ENCODE measurements at regions not wholly inside any gene's neighbourhood (a gene's known extent, or its start where the extent isn't known, plus 50 kb on each side); places are given as distances from the start of the nearest gene placed in this dataset.
"Not testable (repeated sequence)": the region's sequence is repeated elsewhere in the genome, so short reads cannot be mapped to it uniquely, and the experiment has no call there.

DNA sequence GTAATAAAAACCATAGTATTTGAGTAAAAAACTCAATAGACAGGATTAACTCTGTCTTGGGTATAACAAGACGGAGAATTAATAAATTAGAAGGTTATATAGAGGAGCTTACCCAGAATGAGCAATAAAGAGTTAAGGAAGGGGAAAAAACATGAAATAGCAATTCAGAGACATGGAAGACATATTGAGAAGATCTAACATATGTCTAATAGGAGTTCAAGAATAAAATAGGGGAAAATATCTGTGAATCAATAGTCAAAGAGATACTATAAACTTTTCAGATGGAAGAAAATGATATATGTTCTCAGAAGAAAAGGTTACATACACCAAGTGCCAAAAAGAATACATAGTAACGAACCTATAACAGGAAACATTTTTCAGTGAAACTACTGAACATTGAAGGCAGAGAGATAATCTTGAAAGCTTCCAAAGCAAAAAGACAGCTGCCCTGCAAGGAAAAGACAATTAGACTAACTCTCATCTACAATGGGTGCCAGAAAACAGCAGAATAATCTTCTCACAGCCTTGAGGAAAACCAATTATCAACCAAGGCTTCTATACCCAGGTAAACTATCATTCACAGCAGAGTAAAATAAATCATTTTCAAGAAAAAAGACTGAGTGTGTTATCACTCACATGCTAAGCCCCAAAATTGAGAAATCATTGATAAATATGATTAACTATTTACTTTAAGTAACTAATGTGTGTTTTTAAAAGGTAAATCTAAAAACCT, 106.0 kb downstream of the ENC1 start:
- DNase-seq (ENCODE audit: low spot score), result no peak

DNA sequence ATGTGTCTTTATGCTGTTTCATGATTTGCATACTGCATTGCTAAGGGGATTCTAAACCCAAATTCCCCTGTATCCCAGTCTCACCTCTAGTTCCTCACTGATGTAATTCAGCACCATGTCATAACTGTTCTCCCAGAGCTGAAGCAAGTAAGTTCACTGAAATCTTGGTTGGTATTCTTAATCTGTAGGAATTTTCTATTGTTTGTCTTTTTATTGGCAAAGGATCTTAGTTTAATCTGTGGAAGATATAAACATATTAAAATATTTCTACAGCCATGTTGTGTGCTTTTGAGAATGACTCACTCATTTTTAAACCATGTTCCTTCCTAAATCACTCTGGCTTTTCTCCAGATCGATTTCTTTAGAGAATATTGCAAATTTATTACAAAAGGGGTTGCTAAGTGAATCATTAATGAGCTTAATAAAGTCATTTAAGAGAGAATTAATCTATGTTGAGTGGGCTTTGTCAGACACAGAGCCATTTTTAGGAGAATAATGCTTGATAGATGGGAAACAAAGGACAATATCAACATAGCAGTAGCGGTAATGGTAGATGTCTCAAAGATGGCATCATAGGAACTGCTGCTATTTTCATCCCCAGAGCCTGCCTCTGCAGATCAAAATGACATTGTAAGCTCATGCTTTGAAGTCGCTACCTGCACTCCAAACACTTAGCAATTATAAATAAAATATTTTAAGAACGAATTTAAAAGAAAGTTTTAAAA, 110.0 kb downstream of the ENC1 start:
- DNase-seq (ENCODE audit: low spot score), result no peak

DNA sequence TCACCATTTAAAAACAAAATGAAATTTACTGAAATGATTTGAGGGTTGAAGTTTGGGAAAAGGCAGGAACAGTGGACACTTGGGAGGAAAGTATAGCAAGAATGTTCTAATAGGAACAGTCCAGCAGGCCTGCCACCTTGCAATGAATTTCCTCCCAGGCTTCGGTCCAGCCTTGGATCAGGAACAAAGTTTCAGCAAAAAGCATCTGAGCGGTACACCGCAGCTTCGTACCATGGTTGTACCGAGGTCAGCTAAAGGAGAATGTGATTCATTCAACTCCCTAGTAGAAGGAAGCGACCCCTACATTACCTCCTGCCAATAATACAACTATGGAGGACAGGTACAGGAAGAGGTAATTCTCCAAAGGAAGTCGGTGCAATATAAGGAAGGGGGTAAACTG, 111.4 kb downstream of the ENC1 start:
- no peak for DNase-seq (ENCODE audit: low spot score)

DNA sequence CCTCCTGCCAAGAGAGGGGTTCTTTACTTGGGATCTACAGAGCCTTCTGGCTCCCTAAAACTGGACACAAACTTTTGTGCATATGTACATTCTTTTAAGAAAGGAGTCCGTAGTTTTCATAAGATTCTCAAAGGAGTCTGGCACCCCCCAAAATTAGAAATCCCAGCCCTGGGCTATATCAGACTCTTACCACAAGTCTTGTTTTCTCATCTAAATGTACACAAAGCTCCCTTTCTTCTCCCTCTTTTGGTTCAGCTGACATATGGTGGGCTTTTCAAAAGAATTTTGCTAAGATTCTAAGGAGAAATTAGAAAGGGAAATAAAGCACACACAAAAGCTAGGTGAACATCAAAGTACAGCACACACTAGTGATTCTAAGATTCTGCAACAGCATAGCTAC, 114.4 kb downstream of the ENC1 start:
- DNase-seq (ENCODE audit: low spot score), result no peak

DNA sequence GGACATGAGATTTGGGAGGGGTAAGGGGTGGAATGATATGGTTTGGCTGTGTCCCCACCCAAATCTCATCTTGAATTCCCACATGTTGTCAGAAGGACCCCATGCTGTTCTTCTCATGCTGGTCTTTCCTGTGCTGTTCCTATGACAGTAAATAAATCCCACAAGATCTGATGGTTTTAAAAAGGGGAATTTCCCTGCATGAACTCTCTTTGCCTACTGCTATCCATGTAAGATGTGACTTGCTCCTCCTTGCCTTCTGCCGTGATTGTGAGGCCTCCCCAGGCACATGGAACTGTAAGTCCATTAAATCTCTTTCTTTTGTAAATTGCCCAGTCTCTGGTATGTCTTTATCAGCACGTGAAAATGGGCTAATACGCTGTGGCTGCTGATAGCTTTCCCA, 115.8 kb downstream of the ENC1 start:
- DNase-seq (ENCODE audit: low spot score), result not testable (repeated sequence)

DNA sequence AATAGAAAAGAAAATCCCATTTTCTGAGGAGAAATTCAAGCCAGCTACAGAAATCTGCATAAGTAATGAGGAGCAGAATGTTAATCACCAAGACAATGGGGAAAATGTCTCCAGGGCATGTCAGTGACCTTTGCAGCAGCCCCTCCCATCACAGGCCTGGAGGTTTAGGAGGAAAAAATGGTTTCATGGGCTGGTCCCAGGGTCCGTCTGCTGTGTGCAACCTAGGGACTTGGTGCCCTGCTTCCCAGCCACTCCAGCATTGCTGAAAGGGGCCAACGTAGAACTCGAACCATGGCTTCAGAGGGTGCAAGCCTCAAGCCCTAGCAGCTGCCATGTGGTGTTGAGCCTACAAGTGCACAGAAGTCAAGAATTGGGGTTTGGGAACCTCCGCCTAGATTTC, 116.8 kb downstream of the ENC1 start:
- not testable (repeated sequence) for DNase-seq (ENCODE audit: low spot score)

DNA sequence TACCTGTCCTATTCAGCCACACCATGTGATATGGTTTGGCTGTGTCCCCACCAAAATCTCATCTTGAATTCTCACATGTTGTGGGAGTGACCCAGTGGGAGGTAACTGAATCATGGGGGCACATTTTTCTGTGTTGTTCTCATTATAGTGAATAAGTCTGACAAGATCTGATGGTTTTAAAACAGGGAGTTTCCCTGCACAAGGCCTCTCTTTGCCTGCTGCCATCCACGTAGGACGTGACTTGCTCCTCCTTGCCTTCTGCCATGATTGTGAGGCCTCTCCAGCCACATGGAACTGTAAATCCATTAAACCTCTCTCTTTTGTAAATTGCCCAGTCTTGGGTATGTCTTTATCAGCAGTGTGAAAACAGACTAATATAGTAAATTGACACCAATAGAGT, 117.7 kb downstream of the ENC1 start:
- not testable (repeated sequence) for DNase-seq (ENCODE audit: low spot score)

DNA sequence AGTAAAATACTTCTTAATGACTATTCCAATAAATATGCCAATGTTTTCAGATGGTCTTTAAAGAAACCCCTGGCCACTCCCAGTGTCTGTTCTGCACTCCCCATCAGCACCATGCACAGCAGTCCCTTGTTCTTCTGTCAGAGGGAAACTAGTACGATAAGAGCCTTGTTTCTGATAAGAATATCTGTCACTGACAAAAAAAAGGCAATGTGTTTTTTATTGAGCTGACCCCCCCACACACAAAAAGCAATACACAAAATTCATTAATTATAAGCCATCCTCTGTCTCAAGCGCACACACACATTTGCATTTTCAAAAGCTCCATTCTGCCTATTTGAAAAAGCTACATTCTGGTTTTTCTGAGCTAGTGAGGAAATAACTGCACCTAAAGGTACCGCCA, 119.1 kb downstream of the ENC1 start:
- no peak for DNase-seq (ENCODE audit: low spot score)

GRCh38 chr5:74519679-74520078, 120.8 kb downstream of the ENC1 start:
- no peak for DNase-seq (ENCODE audit: low spot score)

- no peak for DNase-seq (ENCODE audit: low spot score)
These were observed 121.4 kb downstream of the ENC1 start for GRCh38 chr5:74519161-74519571.

DNA sequence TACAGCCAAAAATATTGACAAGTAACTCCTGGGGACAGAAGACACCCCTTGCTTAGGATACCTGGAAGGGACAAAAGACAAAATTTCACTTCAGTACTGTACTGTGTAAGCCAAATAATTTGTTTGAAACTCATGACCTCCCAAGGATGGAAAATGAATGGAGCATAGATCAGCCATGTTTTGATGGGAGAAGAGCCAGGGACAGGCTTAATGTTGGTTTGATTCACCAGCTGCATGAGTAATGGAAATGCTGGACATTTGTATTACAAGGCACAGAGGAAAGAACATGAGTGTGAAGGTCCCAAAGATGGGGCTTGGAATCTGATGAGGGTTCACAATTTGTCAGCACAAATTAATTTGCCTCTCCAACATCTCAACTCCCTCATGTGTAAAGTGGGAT, 122.8 kb downstream of the ENC1 start:
- DNase-seq (ENCODE audit: low spot score), result peak; percentile 34

- no peak for DNase-seq (ENCODE audit: low spot score)
These were observed 124.3 kb downstream of the ENC1 start for GRCh38 chr5:74516211-74516636.

DNA sequence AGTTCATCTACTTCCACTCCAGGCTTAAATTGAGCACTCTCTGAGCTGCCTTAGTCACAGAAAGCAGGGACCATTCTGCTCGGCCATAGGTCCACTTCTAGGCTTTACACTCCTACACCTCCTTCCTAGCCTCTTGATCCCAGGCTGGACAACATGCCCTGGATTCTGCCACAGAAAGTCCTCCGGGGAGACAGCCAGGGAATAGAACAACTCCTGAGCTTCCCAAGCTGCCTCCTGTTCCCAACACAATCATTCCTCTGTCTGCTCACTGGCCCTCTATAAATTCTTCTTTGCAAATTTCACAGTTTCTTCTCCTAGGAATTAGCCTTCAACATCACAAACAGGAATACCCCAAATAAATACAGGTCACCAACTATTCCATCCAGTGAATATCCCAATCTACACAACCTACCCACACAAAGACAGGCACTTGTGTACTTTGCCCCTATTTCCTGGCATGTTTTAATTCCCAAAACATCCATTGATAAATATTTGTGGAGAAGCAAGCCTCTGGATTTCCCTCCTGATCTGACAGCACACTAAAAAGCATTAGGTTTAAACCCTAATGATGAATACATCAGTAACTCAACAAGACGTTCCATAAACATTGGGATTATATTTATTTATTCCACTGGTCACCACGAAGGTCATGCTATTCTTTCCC, 125.5 kb downstream of the ENC1 start:
- DNase-seq (ENCODE audit: low spot score), result no peak

- not testable (repeated sequence) for DNase-seq (ENCODE audit: low spot score)
These were observed 128.8 kb downstream of the ENC1 start for GRCh38 chr5:74511770-74512169.

DNA sequence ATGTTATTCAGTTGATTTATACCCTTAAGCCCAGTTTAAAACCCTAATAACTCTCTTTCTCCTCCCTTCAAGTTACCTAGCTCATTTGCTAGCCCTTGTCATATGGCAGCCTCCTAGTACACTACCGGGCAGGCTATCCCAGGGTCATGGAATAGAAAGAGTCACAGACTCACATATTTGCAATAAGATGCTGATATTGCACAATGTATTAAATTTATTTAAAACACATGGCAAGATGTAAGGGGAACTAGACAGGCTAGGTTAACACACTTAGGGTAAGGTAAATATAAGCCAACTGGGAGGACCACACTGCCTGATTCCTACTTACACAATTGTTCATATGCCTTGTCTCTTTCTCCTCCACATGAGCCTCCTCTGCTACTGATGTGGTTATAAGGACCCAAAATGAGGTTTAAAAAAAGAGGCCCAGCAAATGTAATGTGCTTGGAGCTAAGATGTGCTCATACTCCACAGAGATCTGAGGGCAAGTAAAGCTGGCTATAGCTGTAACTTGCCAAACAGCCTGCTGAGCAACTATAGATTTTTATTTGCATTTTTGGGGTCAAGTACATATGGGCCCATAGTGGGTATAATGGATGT, 130.0 kb downstream of the ENC1 start:
- no peak for DNase-seq (ENCODE audit: low spot score)

- DNase-seq (ENCODE audit: low spot score), result no peak
These were observed 133.0 kb downstream of the ENC1 start for GRCh38 chr5:74507370-74508005.

DNA sequence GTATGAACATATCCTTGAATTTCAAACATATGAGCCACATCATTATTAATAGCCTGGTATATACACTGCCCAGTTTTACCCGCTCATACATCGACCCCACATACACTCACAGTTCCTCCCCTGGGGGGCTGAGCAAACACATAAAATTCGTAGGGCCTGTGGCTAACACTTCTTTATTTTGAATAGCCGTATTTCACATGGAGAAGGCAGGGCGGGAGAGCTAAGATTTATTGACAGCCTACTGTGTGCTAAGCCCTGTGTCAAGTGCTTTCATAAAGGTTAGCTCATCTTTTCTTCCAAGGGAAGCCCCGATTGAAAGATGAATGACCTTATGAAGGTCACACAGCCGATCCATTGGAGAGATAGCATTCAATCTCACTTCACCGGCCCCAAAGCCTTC, 134.4 kb downstream of the ENC1 start:
- DNase-seq (ENCODE audit: low spot score), result no peak

DNA sequence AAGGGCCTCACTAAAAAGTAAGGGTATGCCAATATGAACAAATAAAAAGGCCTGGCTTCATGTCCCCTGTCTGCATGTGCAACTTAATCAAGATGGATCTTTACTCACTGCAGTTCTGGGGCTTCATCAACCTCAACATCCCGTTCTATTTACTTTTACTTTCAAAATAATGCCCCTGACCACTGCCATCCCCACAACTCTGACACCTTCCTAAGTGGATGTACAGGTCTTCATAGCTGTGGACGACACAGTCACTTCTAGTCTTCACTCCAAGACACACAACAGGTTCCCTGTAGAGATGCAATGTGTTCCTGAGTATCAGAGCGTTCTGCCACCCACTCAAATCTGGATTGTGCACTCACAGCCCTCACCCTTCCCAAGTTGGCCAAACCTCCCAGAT, 136.1 kb downstream of the ENC1 start:
- DNase-seq (ENCODE audit: low spot score), result no peak

DNA sequence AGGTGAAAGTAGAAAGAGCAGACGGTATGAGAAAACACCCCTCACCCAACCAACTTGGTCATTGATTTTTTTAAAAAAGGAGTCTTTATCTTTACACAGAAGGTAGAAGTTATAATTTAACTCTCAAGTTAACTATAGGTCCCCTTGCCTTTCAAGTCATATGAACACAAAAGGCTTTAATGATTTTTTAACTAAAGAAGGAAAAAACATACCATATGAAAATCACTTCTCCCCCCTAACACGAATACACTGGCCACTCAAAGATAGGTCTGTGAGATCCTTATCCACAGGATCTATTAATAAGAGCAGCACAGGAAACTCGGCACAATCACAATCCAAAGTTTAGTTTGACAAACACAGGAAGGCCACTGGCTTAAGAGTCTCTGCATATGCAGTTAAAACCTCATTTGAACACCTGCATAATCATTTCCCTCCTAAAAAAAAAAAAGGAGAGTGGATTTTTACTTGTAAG, 138.0 kb downstream of the ENC1 start:
- DNase-seq (ENCODE audit: low spot score), result no peak

DNA sequence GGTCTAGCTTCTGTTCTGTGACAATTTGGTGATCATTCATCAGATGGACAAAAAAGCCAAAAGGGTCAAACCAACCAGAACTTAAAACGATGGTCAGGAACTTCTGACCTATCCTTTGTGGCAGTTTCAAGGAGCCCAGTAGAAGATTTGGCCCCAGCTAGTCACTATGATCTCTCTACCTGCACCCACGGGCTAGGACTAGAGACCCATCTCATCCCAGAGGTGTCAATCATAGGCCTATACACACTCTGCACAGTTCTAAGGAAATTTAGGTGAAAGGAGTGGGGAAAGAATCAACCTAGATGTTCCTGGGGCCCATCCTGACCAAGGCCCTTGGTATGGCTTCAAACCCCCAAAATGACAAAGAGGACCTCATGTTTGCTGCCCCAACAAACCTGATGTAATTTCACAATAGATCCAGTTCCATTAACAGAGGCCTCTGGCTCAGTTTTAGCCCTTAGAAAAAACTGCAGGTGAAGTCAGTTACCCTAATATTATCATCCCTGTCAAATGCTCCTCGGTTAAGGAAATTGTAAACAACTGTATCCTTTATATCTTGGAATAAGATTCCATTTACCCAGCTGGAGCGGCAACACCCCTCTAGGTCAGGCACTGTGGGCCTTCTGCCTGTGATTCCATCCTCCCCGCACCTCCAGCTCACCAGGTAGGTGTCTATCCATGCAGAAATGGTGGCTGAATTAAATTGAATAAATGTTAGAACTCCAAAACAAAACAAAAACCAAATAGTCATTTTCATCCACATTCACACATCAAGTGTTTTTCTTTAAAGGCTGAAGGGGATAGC, 138.7 kb downstream of the ENC1 start:
- DNase-seq (ENCODE audit: low spot score), result no peak

All from AG08396 (cell line).